GM12891 (cell line): ENCODE measurements at regions not wholly inside any gene's neighbourhood (a gene's known extent, or its start where the extent isn't known, plus 50 kb on each side); places are given as distances from the start of the nearest gene placed in this dataset.

Source experiments
- POLR2A ChIP-seq: IDR thresholded peaks from 2 replicates; pipeline ENCODE4 v1.6.1; 2011; ENCODE audit warnings: low read depth, low read length, control low read depth
- POU2F2 ChIP-seq: IDR thresholded peaks from 2 replicates; pipeline ENCODE4 v1.6.1; 2011; ENCODE audit warnings: low read depth, mild to moderate bottlenecking, control low read depth, low read length, moderate library complexity
- SPI1 ChIP-seq: IDR thresholded peaks from 2 replicates; pipeline ENCODE4 v1.6.1; 2011; ENCODE audit warnings: low read depth, low read length, control low read depth

DNA sequence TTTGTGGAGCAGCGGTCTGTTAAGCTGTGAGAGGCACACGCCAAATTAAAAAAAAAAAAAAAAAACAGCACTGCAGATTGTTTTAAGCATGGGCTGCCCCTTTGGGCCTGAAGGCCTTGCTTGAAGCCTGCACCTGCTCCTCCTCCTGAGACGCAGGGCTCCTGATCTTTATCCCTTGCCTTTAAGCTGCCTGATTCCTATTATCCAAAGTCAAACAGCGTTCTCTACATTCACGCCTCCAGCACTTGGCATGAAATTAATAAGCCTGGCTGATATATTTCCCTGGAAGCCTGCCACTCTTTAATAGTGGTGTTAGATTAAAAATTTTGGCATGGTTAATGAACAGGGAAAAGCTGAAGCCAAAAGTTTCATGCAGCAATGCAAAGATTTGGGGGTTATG is 163.9 kb downstream of the FAXC start:
- no peak for TF ChIP-seq POLR2A
- no peak for TF ChIP-seq POU2F2
- TF ChIP-seq SPI1: no peak
